ENCODE measurements at regions not wholly inside any gene's neighbourhood (a gene's known extent, or its start where the extent isn't known, plus 50 kb on each side); places are given as distances from the start of the nearest gene placed in this dataset.

GRCh38 chr20:4358552-4358951 is 109.5 kb upstream of the ADRA1D start:
- intact Hi-C loops (cut with micrococcal nuclease), result no loop called here
- Histone ChIP-seq H2AFZ (ENCODE audit: low read depth, low read length, poor library complexity, severe bottlenecking) (no peak overlapping the region), H4K20me1 (ENCODE audit: insufficient read depth) (no peaks in the 10 kb centered on the region), H3K4me1 (ENCODE audit: control insufficient read depth in 1 of 2, insufficient read depth in 2 of 2, low read length in 2 of 2) (no peaks in the 10 kb centered on the region), H3K9me3 (ENCODE audit: control insufficient read depth in 1 of 2, insufficient read depth in 1 of 2, low read depth in 1 of 2, low read length in 2 of 2) (no peaks in the 10 kb centered on the region), H3K27me3 (ENCODE audit: insufficient read depth, low read length) (no peaks in the 10 kb centered on the region), H3K9ac (ENCODE audit: low read length) (no peak overlapping the region), H3K9me2 (ENCODE audit: insufficient read depth) (no peaks in the 10 kb centered on the region), H3K79me2 (ENCODE audit: insufficient read depth, low read length) (no peaks in the 10 kb centered on the region), H3K27ac (ENCODE audit: low read depth, low read length) (no peak overlapping the region), H3K4me2 (ENCODE audit: low read length) (no peak overlapping the region), H3K4me3 (replicated peaks in 1 of 2; ENCODE audit: low read depth in 1 of 2, low read length in 2 of 2) (no peak overlapping the region), H3K36me3 (ENCODE audit: control insufficient read depth in 1 of 2, insufficient read depth in 2 of 2, low read length in 2 of 2) (no peaks in the 10 kb centered on the region)
- ChIA-PET CTCF (no interaction called here), POLR2A (no interaction called here), RAD21 (ENCODE audit: low non-redundant PET in 1 of 2, low total read pairs in 2 of 2, uncharacterized antibody in 2 of 2, unreplicated experiment in 2 of 2) (no interaction called here)
- no peak for DNase-seq (ENCODE audit: low read depth, low spot score)
- ATAC-seq, result no peak
- no peak for TF ChIP-seq ATF3 (IDR thresholded peaks at IDR 0.05)
- TF ChIP-seq SIN3A (IDR thresholded peaks at IDR 0.05; ENCODE audit: low read depth), result no peak
- TF ChIP-seq EZH2phosphoT487 (IDR thresholded peaks at IDR 0.05; ENCODE audit: borderline replicate concordance), result no peak
- TF ChIP-seq YY1 (IDR thresholded peaks at IDR 0.05; ENCODE audit: extremely low read depth, insufficient replicate concordance, low read depth, low read length), result no peak
- TF ChIP-seq SP1 (IDR thresholded peaks at IDR 0.05; ENCODE audit: low read depth), result no peak
- no peak for TF ChIP-seq POLR2A (IDR thresholded peaks at IDR 0.05; ENCODE audit: borderline replicate concordance, extremely low read depth, insufficient read depth, insufficient read length)
- TF ChIP-seq REST (IDR thresholded peaks at IDR 0.05; ENCODE audit: low read depth), result no peak
- no peak for TF ChIP-seq ELF1 (IDR thresholded peaks at IDR 0.05; ENCODE audit: borderline replicate concordance, low read depth)
- no peak for TF ChIP-seq CEBPB (IDR thresholded peaks at IDR 0.05; ENCODE audit: low read depth)
- no peak for TF ChIP-seq RAD21 (IDR thresholded peaks at IDR 0.05; ENCODE audit: low read depth)
- no peak for TF ChIP-seq FOSL1 (IDR thresholded peaks at IDR 0.05; ENCODE audit: low read depth)
- no peak for TF ChIP-seq EZH2 (IDR thresholded peaks at IDR 0.05)
- no peak for TF ChIP-seq JUND (IDR thresholded peaks at IDR 0.05)
- no peak for TF ChIP-seq POLR2AphosphoS5 (IDR thresholded peaks at IDR 0.05; ENCODE audit: low read depth, low read length)
- no peak for TF ChIP-seq ZFX (IDR thresholded peaks at IDR 0.05)
- no TSS peak for BruUV-seq (replicated peaks)
